ENCODE measurements at regions not wholly inside any gene's neighbourhood (a gene's known extent, or its start where the extent isn't known, plus 50 kb on each side); places are given as distances from the start of the nearest gene placed in this dataset.

- Histone ChIP-seq H3K9me3 (ENCODE audit: insufficient read depth, low read depth, low read length) (no peaks in the 10 kb centered on the region), H3K27ac (ENCODE audit: low read depth, low read length) (no peak overlapping the region), H3K36me3 (ENCODE audit: insufficient read depth, low read length) (no peaks in the 10 kb centered on the region), H2AFZ (ENCODE audit: low read depth, low read length) (no peak overlapping the region), H3K4me3 (ENCODE audit: insufficient read depth, low read depth, low read length) (no peak overlapping the region), H3K4me2 (ENCODE audit: low read length) (no peak overlapping the region), H3K4me1 (ENCODE audit: insufficient read depth, low read length) (peaks cover 12% of the 10 kb centered on the region), H3K9ac (ENCODE audit: low read length) (no peak overlapping the region), H3K27me3 (ENCODE audit: insufficient read depth, low read length) (no peaks in the 10 kb centered on the region), H3K79me2 (ENCODE audit: insufficient read depth, low read length) (no peaks in the 10 kb centered on the region), H4K20me1 (ENCODE audit: insufficient read depth, low read length) (no peaks in the 10 kb centered on the region)
- TF ChIP-seq EZH2 (IDR thresholded peaks at IDR 0.05; ENCODE audit: insufficient read depth, low read length) (no peak), CTCF (IDR thresholded peaks at IDR 0.05; ENCODE audit: insufficient read depth, low read depth, low read length) (no peak)
- H3K27me3 Mint-ChIP-seq (ENCODE audit: low read depth, unreplicated experiment): no peaks in the 10 kb centered on the region
- H3K36me3 Mint-ChIP-seq (ENCODE audit: low read depth, unreplicated experiment): no peaks in the 10 kb centered on the region
- no peak overlapping the region for H3K27ac Mint-ChIP-seq (ENCODE audit: unreplicated experiment)
- DNase-seq (ENCODE audit: low read depth): peak; percentile 38
- H3K4me3 Mint-ChIP-seq (ENCODE audit: unreplicated experiment): no peak overlapping the region
- FAIRE-seq: no peak
- H3K9me3 Mint-ChIP-seq (ENCODE audit: unreplicated experiment): peaks cover 5% of the 10 kb centered on the region
- H3K4me1 Mint-ChIP-seq (ENCODE audit: low read depth, unreplicated experiment): peaks cover 24% of the 10 kb centered on the region
Observed at GRCh38 chr4:110364911-110365520, 110.9 kb upstream of the ENPEP start.

GRCh38 chr4:110361921-110362320, 114.0 kb upstream of the ENPEP start:
- H3K4me3 ChIP-seq (ENCODE audit: insufficient read depth, low read depth, low read length): no peak overlapping the region
- Mint-ChIP-seq H3K36me3 (ENCODE audit: low read depth, unreplicated experiment) (no peaks in the 10 kb centered on the region), H3K9me3 (ENCODE audit: unreplicated experiment) (peaks cover 2% of the 10 kb centered on the region), H3K4me3 (ENCODE audit: unreplicated experiment) (no peak overlapping the region), H3K27ac (ENCODE audit: unreplicated experiment) (peak overlapping the region; percentile 79), H3K27me3 (ENCODE audit: low read depth, unreplicated experiment) (peaks cover 2% of the 10 kb centered on the region), H3K4me1 (ENCODE audit: low read depth, unreplicated experiment) (peaks cover 24% of the 10 kb centered on the region)
- no peaks in the 10 kb centered on the region for H3K9me3 ChIP-seq (ENCODE audit: insufficient read depth, low read depth, low read length)
- H4K20me1 ChIP-seq (ENCODE audit: insufficient read depth, low read length): no peaks in the 10 kb centered on the region
- FAIRE-seq (peak; percentile 49), DNase-seq (ENCODE audit: low read depth) (peak; percentile 90)
- H3K27ac ChIP-seq (ENCODE audit: low read depth, low read length): no peak overlapping the region
- no peaks in the 10 kb centered on the region for H3K36me3 ChIP-seq (ENCODE audit: insufficient read depth, low read length)
- no peak overlapping the region for H2AFZ ChIP-seq (ENCODE audit: low read depth, low read length)
- peak overlapping the region; percentile 56 for H3K4me2 ChIP-seq (ENCODE audit: low read length)
- TF ChIP-seq EZH2 (IDR thresholded peaks at IDR 0.05; ENCODE audit: insufficient read depth, low read length) (no peak), CTCF (IDR thresholded peaks at IDR 0.05; ENCODE audit: insufficient read depth, low read depth, low read length) (no peak)
- H3K9ac ChIP-seq (ENCODE audit: low read length): no peak overlapping the region
- H3K79me2 ChIP-seq (ENCODE audit: insufficient read depth, low read length): no peaks in the 10 kb centered on the region
- peaks cover 12% of the 10 kb centered on the region for H3K4me1 ChIP-seq (ENCODE audit: insufficient read depth, low read length)
- H3K27me3 ChIP-seq (ENCODE audit: insufficient read depth, low read length): no peaks in the 10 kb centered on the region

- no peak for FAIRE-seq
- H3K4me1 Mint-ChIP-seq (ENCODE audit: low read depth, unreplicated experiment): peaks cover 13% of the 10 kb centered on the region
Observed at GRCh38 chr4:110359076-110359475, 116.9 kb upstream of the ENPEP start.

More at GRCh38 chr4:110359076-110359475, 116.9 kb upstream of the ENPEP start:
- Histone ChIP-seq H3K27me3 (ENCODE audit: insufficient read depth, low read length) (no peaks in the 10 kb centered on the region), H3K36me3 (ENCODE audit: insufficient read depth, low read length) (no peaks in the 10 kb centered on the region), H3K4me3 (ENCODE audit: insufficient read depth, low read depth, low read length) (no peak overlapping the region), H3K79me2 (ENCODE audit: insufficient read depth, low read length) (no peaks in the 10 kb centered on the region), H3K9ac (ENCODE audit: low read length) (no peak overlapping the region), H2AFZ (ENCODE audit: low read depth, low read length) (no peak overlapping the region), H3K4me2 (ENCODE audit: low read length) (no peak overlapping the region), H3K4me1 (ENCODE audit: insufficient read depth, low read length) (peaks cover 12% of the 10 kb centered on the region), H3K27ac (ENCODE audit: low read depth, low read length) (no peak overlapping the region), H4K20me1 (ENCODE audit: insufficient read depth, low read length) (no peaks in the 10 kb centered on the region), H3K9me3 (ENCODE audit: insufficient read depth, low read depth, low read length) (no peaks in the 10 kb centered on the region)
- H3K4me3 Mint-ChIP-seq (ENCODE audit: unreplicated experiment): no peak overlapping the region
- no peaks in the 10 kb centered on the region for H3K36me3 Mint-ChIP-seq (ENCODE audit: low read depth, unreplicated experiment)
- no peak overlapping the region for H3K27ac Mint-ChIP-seq (ENCODE audit: unreplicated experiment)
- DNase-seq (ENCODE audit: low read depth): no peak
- H3K9me3 Mint-ChIP-seq (ENCODE audit: unreplicated experiment): no peaks in the 10 kb centered on the region
- TF ChIP-seq CTCF (IDR thresholded peaks at IDR 0.05; ENCODE audit: insufficient read depth, low read depth, low read length) (no peak), EZH2 (IDR thresholded peaks at IDR 0.05; ENCODE audit: insufficient read depth, low read length) (no peak)
- H3K27me3 Mint-ChIP-seq (ENCODE audit: low read depth, unreplicated experiment): peaks cover 3% of the 10 kb centered on the region

Data from astrocyte (in vitro differentiated cells and primary cell).